Kidney epithelial cell (primary cell): ENCODE measurements at regions not wholly inside any gene's neighbourhood (a gene's known extent, or its start where the extent isn't known, plus 50 kb on each side); places are given as distances from the start of the nearest gene placed in this dataset.
"Not testable (repeated sequence)": the region's sequence is repeated elsewhere in the genome, so short reads cannot be mapped to it uniquely, and the experiment has no call there.

Source experiments
- DNase-seq: peaks from one replicate; pipeline ENCODE4 v3.0.0-alpha.2; 2010; ENCODE audit warnings: low read depth
- H3K27me3 ChIP-seq: 2 replicates; pipeline ENCODE4 v1.6.0; 2011; ENCODE audit warnings: low read length; ENCODE audit not compliant: control insufficient read depth, insufficient read depth
- H3K36me3 ChIP-seq: 2 replicates; pipeline ENCODE4 v1.5.1; 2011; ENCODE audit warnings: low read length; ENCODE audit not compliant: control insufficient read depth, insufficient read depth
- H3K4me3 ChIP-seq: 2 replicates; pipeline ENCODE4 v1.5.1; 2011; ENCODE audit warnings: low read depth, mild to moderate bottlenecking, control low read depth, low read length
- CTCF ChIP-seq: IDR thresholded peaks from 2 replicates; pipeline ENCODE4 v1.5.1; 2011; ENCODE audit warnings: mild to moderate bottlenecking, moderate library complexity, low read length, control low read depth, inconsistent platforms; ENCODE audit not compliant: insufficient read depth, poor library complexity, severe bottlenecking

- H3K4me3 ChIP-seq, result no peak overlapping the region
- DNase-seq, result no peak
- no peaks in the 10 kb centered on the region for H3K27me3 ChIP-seq
- no peaks in the 10 kb centered on the region for H3K36me3 ChIP-seq
- TF ChIP-seq CTCF, result no peak
These were observed 117.3 kb downstream of the POSTN start for GRCh38 chr13:37481011-37481884.

GRCh38 chr13:37479916-37480315 is 118.7 kb downstream of the POSTN start:
- Histone ChIP-seq H3K36me3 (no peaks in the 10 kb centered on the region), H3K27me3 (no peaks in the 10 kb centered on the region), H3K4me3 (no peak overlapping the region)
- no peak for DNase-seq
- no peak for TF ChIP-seq CTCF

GRCh38 chr13:37476874-37477273 is 121.7 kb downstream of the POSTN start:
- no peak for TF ChIP-seq CTCF
- Histone ChIP-seq H3K27me3 (no peaks in the 10 kb centered on the region), H3K36me3 (no peaks in the 10 kb centered on the region), H3K4me3 (no peak overlapping the region)
- no peak for DNase-seq

GRCh38 chr13:37475966-37476365 is 122.6 kb downstream of the POSTN start:
- Histone ChIP-seq H3K4me3 (no peak overlapping the region), H3K36me3 (no peaks in the 10 kb centered on the region), H3K27me3 (no peaks in the 10 kb centered on the region)
- DNase-seq, result no peak
- no peak for TF ChIP-seq CTCF

- TF ChIP-seq CTCF, result no peak
- no peak for DNase-seq
- no peak overlapping the region for H3K4me3 ChIP-seq
These were observed 123.4 kb downstream of the POSTN start for GRCh38 chr13:37475151-37475550.

GRCh38 chr13:37473035-37473434 is 125.5 kb downstream of the POSTN start:
- Histone ChIP-seq H3K4me3 (no peak overlapping the region), H3K36me3 (no peaks in the 10 kb centered on the region), H3K27me3 (no peaks in the 10 kb centered on the region)
- no peak for TF ChIP-seq CTCF
- DNase-seq, result no peak

More at GRCh38 chr13:37475151-37475550, 123.4 kb downstream of the POSTN start:
- Histone ChIP-seq H3K36me3 (no peaks in the 10 kb centered on the region), H3K27me3 (no peaks in the 10 kb centered on the region)

GRCh38 chr13:37472266-37472665 is 126.3 kb downstream of the POSTN start:
- H3K4me3 ChIP-seq, DNase-seq, H3K27me3 ChIP-seq, H3K36me3 ChIP-seq: not testable (repeated sequence)
